H1 (cell line): ENCODE measurements at regions not wholly inside any gene's neighbourhood (a gene's known extent, or its start where the extent isn't known, plus 50 kb on each side); places are given as distances from the start of the nearest gene placed in this dataset.

ENCODE experiments used
- FOSL1 ChIP-seq: IDR thresholded peaks from 2 replicates; pipeline ENCODE4 v1.6.1; 2011; ENCODE audit warnings: mild to moderate bottlenecking, low read depth, low read length, moderate library complexity; ENCODE audit not compliant: insufficient read depth
- MAFK ChIP-seq: IDR thresholded peaks from 2 replicates; pipeline ENCODE4 v1.6.1; 2012; ENCODE audit warnings: low read depth, mild to moderate bottlenecking, improper control_type of control experiment, low read length
- TF ChIP-seq, protein P1 (sequence below), 3 experiments: IDR thresholded peaks; 1 replicate in 2 of 3; 2 replicates in 1 of 3; pipeline versions ENCODE4 v1.5.1 to v1.6.1; 2011; ENCODE audit warnings: low read length in 3 of 3, mild to moderate bottlenecking in 3 of 3, inconsistent platforms in 2 of 3, low read depth in 1 of 3, moderate library complexity in 1 of 3; ENCODE audit not compliant: insufficient read depth in 1 of 3; ENCODE audit errors: control extremely low read depth in 1 of 3
- TF ChIP-seq, protein P2 (sequence below): fragments of 300-600 bp; sonication (generic); IDR thresholded peaks from 2 replicates; pipeline ENCODE4 v1.7.1; 2012; ENCODE audit warnings: low read length, moderate library complexity, mild to moderate bottlenecking, inconsistent platforms; ENCODE audit not compliant: insufficient replicate concordance

DNA sequence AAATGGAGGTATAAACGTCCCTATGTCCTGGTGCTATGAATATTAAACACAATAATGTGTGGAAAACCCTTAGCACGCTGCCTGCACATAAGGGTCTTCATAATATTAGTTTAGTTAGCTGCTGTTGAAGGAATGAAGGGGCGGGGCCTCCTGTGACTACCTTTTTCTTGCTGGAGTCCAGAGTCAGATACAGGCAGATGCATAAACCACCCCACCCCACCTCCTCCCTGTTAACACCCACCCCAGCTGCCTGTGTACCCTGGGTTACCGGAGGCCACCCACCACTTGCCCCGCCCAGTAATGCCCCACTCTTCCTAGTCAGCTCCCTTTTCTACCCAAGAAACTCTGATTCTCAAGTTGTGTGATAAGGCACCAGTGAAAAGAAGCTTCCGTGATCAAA is 158.4 kb downstream of the EN1 start (continued):
- TF ChIP-seq, protein P1, sequence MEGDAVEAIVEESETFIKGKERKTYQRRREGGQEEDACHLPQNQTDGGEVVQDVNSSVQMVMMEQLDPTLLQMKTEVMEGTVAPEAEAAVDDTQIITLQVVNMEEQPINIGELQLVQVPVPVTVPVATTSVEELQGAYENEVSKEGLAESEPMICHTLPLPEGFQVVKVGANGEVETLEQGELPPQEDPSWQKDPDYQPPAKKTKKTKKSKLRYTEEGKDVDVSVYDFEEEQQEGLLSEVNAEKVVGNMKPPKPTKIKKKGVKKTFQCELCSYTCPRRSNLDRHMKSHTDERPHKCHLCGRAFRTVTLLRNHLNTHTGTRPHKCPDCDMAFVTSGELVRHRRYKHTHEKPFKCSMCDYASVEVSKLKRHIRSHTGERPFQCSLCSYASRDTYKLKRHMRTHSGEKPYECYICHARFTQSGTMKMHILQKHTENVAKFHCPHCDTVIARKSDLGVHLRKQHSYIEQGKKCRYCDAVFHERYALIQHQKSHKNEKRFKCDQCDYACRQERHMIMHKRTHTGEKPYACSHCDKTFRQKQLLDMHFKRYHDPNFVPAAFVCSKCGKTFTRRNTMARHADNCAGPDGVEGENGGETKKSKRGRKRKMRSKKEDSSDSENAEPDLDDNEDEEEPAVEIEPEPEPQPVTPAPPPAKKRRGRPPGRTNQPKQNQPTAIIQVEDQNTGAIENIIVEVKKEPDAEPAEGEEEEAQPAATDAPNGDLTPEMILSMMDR (IDR thresholded peaks at IDR 0.05; ENCODE audit: control extremely low read depth in 1 of 3, insufficient read depth in 1 of 3, low read depth in 1 of 3, low read length in 3 of 3), result no peak
- TF ChIP-seq MAFK (no peak), FOSL1 (no peak)
- TF ChIP-seq, protein P2, sequence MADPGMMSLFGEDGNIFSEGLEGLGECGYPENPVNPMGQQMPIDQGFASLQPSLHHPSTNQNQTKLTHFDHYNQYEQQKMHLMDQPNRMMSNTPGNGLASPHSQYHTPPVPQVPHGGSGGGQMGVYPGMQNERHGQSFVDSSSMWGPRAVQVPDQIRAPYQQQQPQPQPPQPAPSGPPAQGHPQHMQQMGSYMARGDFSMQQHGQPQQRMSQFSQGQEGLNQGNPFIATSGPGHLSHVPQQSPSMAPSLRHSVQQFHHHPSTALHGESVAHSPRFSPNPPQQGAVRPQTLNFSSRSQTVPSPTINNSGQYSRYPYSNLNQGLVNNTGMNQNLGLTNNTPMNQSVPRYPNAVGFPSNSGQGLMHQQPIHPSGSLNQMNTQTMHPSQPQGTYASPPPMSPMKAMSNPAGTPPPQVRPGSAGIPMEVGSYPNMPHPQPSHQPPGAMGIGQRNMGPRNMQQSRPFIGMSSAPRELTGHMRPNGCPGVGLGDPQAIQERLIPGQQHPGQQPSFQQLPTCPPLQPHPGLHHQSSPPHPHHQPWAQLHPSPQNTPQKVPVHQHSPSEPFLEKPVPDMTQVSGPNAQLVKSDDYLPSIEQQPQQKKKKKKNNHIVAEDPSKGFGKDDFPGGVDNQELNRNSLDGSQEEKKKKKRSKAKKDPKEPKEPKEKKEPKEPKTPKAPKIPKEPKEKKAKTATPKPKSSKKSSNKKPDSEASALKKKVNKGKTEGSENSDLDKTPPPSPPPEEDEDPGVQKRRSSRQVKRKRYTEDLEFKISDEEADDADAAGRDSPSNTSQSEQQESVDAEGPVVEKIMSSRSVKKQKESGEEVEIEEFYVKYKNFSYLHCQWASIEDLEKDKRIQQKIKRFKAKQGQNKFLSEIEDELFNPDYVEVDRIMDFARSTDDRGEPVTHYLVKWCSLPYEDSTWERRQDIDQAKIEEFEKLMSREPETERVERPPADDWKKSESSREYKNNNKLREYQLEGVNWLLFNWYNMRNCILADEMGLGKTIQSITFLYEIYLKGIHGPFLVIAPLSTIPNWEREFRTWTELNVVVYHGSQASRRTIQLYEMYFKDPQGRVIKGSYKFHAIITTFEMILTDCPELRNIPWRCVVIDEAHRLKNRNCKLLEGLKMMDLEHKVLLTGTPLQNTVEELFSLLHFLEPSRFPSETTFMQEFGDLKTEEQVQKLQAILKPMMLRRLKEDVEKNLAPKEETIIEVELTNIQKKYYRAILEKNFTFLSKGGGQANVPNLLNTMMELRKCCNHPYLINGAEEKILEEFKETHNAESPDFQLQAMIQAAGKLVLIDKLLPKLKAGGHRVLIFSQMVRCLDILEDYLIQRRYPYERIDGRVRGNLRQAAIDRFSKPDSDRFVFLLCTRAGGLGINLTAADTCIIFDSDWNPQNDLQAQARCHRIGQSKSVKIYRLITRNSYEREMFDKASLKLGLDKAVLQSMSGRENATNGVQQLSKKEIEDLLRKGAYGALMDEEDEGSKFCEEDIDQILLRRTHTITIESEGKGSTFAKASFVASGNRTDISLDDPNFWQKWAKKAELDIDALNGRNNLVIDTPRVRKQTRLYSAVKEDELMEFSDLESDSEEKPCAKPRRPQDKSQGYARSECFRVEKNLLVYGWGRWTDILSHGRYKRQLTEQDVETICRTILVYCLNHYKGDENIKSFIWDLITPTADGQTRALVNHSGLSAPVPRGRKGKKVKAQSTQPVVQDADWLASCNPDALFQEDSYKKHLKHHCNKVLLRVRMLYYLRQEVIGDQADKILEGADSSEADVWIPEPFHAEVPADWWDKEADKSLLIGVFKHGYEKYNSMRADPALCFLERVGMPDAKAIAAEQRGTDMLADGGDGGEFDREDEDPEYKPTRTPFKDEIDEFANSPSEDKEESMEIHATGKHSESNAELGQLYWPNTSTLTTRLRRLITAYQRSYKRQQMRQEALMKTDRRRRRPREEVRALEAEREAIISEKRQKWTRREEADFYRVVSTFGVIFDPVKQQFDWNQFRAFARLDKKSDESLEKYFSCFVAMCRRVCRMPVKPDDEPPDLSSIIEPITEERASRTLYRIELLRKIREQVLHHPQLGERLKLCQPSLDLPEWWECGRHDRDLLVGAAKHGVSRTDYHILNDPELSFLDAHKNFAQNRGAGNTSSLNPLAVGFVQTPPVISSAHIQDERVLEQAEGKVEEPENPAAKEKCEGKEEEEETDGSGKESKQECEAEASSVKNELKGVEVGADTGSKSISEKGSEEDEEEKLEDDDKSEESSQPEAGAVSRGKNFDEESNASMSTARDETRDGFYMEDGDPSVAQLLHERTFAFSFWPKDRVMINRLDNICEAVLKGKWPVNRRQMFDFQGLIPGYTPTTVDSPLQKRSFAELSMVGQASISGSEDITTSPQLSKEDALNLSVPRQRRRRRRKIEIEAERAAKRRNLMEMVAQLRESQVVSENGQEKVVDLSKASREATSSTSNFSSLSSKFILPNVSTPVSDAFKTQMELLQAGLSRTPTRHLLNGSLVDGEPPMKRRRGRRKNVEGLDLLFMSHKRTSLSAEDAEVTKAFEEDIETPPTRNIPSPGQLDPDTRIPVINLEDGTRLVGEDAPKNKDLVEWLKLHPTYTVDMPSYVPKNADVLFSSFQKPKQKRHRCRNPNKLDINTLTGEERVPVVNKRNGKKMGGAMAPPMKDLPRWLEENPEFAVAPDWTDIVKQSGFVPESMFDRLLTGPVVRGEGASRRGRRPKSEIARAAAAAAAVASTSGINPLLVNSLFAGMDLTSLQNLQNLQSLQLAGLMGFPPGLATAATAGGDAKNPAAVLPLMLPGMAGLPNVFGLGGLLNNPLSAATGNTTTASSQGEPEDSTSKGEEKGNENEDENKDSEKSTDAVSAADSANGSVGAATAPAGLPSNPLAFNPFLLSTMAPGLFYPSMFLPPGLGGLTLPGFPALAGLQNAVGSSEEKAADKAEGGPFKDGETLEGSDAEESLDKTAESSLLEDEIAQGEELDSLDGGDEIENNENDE, result no peak
- TF ChIP-seq, all 59 proteins: peak for 0
